Activated CD4-positive, alpha-beta T cell treated with anti-CD3 and anti-CD28 coated beads, Interleukin-2, amount 10 ng/mL, durations not matched to agents 24 days and 14 days (primary cell): ENCODE measurements at regions not wholly inside any gene's neighbourhood (a gene's known extent, or its start where the extent isn't known, plus 50 kb on each side); places are given as distances from the start of the nearest gene placed in this dataset.
"Not testable (repeated sequence)": the region's sequence is repeated elsewhere in the genome, so short reads cannot be mapped to it uniquely, and the experiment has no call there.

Experiments
- DNase-seq: peaks from one replicate; pipeline ENCODE4 v3.0.0; 2022
- H3K27ac Mint-ChIP-seq: one replicate; pipeline ENCODE4 v1.8.0; 2022; ENCODE audit warnings: mild to moderate bottlenecking, mixed read lengths
- H3K27me3 Mint-ChIP-seq: one replicate; pipeline ENCODE4 v1.8.0; 2022; ENCODE audit warnings: mixed read lengths
- H3K36me3 Mint-ChIP-seq: one replicate; pipeline ENCODE4 v1.8.0; 2022; ENCODE audit warnings: low read depth, mild to moderate bottlenecking, mixed read lengths
- H3K4me1 Mint-ChIP-seq: one replicate; pipeline ENCODE4 v1.8.0; 2021; ENCODE audit warnings: mixed read lengths
- H3K4me3 Mint-ChIP-seq: one replicate; pipeline ENCODE4 v1.8.0; 2022; ENCODE audit warnings: mild to moderate bottlenecking, moderate library complexity, mixed read lengths
- H3K9me3 Mint-ChIP-seq: one replicate; pipeline ENCODE4 v1.8.0; 2021; ENCODE audit warnings: mixed read lengths
- intact Hi-C: fragments of 100-400 bp; cut with micrococcal nuclease; formaldehyde crosslinking; loops from one replicate; pipeline ENCODE4 v1.15.1; 2023

DNA sequence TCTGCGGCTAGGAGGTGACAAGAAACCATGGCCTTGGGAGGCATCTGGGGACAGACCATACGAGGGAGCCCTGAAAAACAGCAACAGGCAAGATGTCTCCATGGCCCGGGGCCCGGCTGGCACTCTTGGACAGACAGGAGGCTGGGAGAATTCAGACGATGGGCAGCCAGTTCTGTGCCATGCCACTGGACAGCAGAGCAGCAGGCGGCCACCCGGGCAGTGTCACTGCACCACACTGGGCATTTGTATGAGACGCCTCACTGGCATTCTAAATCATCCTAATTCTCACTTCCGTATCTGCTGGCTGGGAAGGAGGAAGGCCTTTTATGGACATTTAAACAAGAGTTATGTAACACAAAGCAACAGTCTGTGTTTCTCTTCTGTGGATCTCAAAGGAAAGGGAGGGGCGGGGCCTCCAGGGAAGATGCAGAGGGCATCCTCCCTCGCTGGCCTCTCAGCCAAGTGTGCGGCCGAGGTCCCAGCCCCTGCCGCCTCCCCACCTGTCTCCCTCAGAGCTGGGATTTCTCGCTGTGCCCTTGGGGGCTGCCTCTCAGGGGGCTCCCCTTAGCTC is 350.3 kb downstream of the SHANK2 start:
- H3K9me3 Mint-ChIP-seq: no peaks in the 10 kb centered on the region
- no peak overlapping the region for H3K27ac Mint-ChIP-seq
- DNase-seq: no peak
- H3K27me3 Mint-ChIP-seq: no peaks in the 10 kb centered on the region
- H3K4me1 Mint-ChIP-seq: no peaks in the 10 kb centered on the region
- intact Hi-C loops: no loop called here
- H3K36me3 Mint-ChIP-seq: no peaks in the 10 kb centered on the region
- no peak overlapping the region for H3K4me3 Mint-ChIP-seq

DNA sequence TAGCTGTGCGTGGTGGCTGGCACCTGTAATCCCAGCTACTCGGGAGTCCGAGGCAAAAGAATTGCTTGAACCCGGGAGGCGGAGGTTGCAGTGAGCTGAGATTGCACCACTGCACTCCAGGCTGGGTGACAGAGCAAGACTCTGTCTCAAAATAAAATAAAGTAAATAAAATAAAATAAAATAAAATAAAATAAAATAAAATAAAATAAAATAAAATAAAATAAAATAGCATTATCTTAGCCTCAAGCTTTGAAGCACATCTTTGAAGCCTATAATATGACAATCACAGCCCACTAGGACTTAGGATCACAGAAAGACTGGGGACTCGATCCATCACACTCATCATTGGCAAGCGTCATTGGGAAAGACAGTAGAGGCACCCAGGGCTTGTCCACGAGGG is 349.1 kb downstream of the SHANK2 start:
- H3K27me3 Mint-ChIP-seq, H3K4me3 Mint-ChIP-seq, H3K27ac Mint-ChIP-seq, H3K4me1 Mint-ChIP-seq, intact Hi-C loops, H3K9me3 Mint-ChIP-seq, H3K36me3 Mint-ChIP-seq, DNase-seq: not testable (repeated sequence)

GRCh38 chr11:70906101-70906500 is 346.3 kb downstream of the SHANK2 start:
- Mint-ChIP-seq H3K4me1 (no peaks in the 10 kb centered on the region), H3K27ac (no peak overlapping the region), H3K9me3 (no peaks in the 10 kb centered on the region), H3K36me3 (no peaks in the 10 kb centered on the region), H3K4me3 (no peak overlapping the region), H3K27me3 (no peaks in the 10 kb centered on the region)
- intact Hi-C loops: no loop called here
- no peak for DNase-seq

DNA sequence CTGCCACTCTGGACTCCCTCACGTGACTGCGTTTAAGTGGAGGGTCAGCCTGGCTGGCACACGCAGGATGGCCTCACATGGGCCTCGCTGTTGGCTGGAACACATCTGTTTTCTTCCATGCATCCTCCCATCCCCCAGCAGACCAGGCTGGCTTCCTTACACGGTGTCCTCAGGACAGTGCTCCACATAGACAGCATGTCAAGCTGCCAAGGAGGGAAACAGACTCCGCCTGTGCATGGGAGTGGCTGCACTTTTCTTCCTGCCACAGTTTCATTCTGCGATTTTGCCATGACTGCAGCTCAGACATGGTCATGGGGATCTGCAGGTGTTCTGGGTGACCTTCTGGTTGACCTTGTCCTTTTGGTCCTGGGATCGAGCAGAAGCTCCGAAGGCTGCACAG is 344.2 kb downstream of the SHANK2 start:
- no peaks in the 10 kb centered on the region for H3K9me3 Mint-ChIP-seq
- no peak overlapping the region for H3K27ac Mint-ChIP-seq
- no peak overlapping the region for H3K4me3 Mint-ChIP-seq
- intact Hi-C loops: no loop called here
- H3K4me1 Mint-ChIP-seq: no peaks in the 10 kb centered on the region
- H3K27me3 Mint-ChIP-seq: peaks cover 3% of the 10 kb centered on the region
- no peaks in the 10 kb centered on the region for H3K36me3 Mint-ChIP-seq
- DNase-seq: no peak

DNA sequence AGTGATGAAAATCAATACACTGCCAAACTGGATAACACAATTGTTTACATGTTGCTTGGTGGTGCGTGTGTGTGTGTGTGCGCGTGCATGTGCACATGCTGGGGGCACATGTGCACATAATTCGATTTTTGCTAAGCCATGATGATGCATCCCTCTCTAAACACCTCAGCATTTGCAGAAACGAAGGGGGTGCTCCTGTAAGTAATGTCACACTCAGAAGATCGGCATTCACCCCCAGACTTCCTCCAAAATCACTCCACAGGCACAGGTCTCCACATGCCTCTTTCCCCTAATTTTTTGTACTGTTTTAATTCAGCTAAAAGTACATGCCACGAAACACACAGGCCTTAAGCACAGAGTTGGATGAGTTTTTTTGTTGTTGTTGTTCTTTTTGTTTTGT is 341.5 kb downstream of the SHANK2 start:
- H3K27me3 Mint-ChIP-seq: peaks cover 4% of the 10 kb centered on the region
- no peaks in the 10 kb centered on the region for H3K4me1 Mint-ChIP-seq
- H3K36me3 Mint-ChIP-seq: no peaks in the 10 kb centered on the region
- no peaks in the 10 kb centered on the region for H3K9me3 Mint-ChIP-seq
- H3K4me3 Mint-ChIP-seq: no peak overlapping the region
- no peak for DNase-seq
- H3K27ac Mint-ChIP-seq: no peak overlapping the region
- intact Hi-C loops: no loop called here

DNA sequence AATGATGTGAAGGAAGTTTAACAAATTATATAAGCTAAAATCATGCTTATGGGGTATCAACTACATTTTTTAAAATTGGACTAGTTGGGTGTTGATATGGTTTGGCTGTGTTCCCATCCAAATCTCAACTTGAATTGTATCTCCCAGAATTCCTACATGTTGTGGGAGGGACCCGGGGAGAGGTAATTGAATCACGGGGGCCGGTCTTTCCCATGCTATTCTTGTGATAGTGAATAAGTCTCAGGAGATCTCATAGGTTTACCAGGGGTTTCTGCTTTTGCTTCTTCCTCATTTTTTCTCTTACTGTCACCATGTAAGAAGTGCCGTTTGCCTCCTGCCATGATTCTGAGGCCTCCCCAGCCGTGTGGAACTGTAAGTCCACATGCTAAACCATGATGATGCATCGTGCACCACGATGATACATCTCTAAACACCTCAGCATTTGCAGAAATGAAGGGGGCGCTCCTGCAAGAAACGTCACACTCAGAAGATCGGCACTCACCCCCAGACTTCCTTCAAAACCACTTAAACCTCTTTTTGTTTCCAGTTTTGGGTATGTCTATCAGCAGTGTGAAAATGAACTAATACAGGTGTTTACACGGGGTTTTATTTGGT is 340.0 kb downstream of the SHANK2 start:
- H3K4me1 Mint-ChIP-seq: no peaks in the 10 kb centered on the region
- H3K36me3 Mint-ChIP-seq: no peaks in the 10 kb centered on the region
- no peak overlapping the region for H3K4me3 Mint-ChIP-seq
- peaks cover 4% of the 10 kb centered on the region for H3K27me3 Mint-ChIP-seq
- no peaks in the 10 kb centered on the region for H3K9me3 Mint-ChIP-seq
- intact Hi-C loops: no loop called here
- no peak overlapping the region for H3K27ac Mint-ChIP-seq
- no peak for DNase-seq

DNA sequence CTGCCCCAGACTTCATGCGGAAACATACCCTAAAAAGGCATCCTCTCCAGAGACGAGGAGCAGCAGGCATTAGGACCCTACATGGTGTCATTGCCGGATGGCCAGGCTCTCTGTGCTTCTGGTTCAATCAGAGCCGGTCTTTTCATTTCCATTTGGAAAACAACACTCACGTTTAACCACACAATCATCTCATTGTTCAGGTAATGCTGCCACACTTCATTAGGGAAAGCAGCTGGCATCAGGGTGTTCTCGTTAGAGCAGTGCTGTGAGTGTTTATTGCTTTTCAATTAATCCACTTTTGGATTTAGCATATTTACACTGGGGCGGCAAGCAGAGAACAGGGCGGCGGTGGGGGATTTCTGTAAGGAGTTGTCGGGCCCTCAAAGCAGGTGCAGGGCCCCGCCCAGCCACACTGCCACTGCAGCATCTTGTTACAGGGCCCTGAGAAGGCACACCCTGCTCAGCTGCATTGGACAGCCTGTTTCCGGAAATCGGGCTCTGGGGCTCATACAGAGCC is 338.6 kb downstream of the SHANK2 start:
- Mint-ChIP-seq H3K36me3 (no peaks in the 10 kb centered on the region), H3K4me3 (no peak overlapping the region), H3K9me3 (no peaks in the 10 kb centered on the region), H3K27me3 (peaks cover 4% of the 10 kb centered on the region), H3K27ac (no peak overlapping the region), H3K4me1 (no peaks in the 10 kb centered on the region)
- DNase-seq: no peak
- intact Hi-C loops: no loop called here

GRCh38 chr11:70914496-70914895 is 337.9 kb downstream of the SHANK2 start:
- Mint-ChIP-seq H3K4me3 (no peak overlapping the region), H3K27me3 (peaks cover 4% of the 10 kb centered on the region), H3K9me3 (peaks cover 1% of the 10 kb centered on the region), H3K4me1 (no peaks in the 10 kb centered on the region), H3K36me3 (no peaks in the 10 kb centered on the region), H3K27ac (no peak overlapping the region)
- no peak for DNase-seq
- intact Hi-C loops: no loop called here

DNA sequence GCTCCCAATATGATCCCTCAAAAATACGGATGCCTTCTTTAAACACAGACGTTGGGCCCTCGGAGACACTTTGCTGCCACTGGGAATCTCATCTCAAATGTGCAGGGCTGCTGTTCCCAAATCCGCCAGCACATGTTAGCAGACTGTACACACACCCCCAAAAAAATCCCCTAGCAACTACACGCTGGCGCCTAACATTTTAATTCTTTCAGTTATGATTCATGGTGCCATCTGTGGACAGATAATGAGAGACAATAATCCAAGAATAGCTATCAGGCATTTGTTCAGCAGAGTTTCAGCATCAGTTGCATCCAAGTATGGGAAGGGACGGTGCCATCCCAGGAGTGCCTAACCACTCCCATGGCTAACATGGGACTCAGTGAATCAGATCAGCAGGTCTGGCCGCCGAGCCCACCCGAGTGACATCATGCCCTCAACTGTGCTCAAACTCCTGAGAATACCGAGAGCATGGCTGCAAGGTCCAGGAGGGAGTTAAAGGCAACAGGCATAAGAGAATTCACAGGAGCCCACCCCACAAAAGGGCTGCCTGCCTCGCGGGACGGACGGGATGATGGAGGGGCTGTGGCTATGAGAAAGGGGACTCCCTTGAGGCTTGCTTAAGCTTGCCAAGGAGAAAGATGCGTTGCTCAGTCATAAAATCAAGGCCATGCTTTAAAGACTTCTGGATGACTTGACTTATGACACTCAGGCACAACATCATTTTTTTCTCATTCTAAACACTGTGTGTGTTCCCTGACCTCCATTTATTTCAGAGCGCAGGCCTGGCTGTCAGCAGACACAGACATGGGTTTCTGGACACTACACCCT is 337.0 kb downstream of the SHANK2 start:
- Mint-ChIP-seq H3K36me3 (no peaks in the 10 kb centered on the region), H3K27ac (no peak overlapping the region), H3K9me3 (peaks cover 4% of the 10 kb centered on the region), H3K4me3 (no peak overlapping the region), H3K27me3 (peaks cover 4% of the 10 kb centered on the region), H3K4me1 (no peaks in the 10 kb centered on the region)
- DNase-seq: no peak
- intact Hi-C loops: no loop called here

GRCh38 chr11:70916351-70916750 is 336.0 kb downstream of the SHANK2 start:
- H3K4me1 Mint-ChIP-seq: no peaks in the 10 kb centered on the region
- DNase-seq: no peak
- intact Hi-C loops: no loop called here
- H3K27ac Mint-ChIP-seq: no peak overlapping the region
- H3K9me3 Mint-ChIP-seq: peaks cover 10% of the 10 kb centered on the region
- H3K27me3 Mint-ChIP-seq: peaks cover 4% of the 10 kb centered on the region
- no peak overlapping the region for H3K4me3 Mint-ChIP-seq
- H3K36me3 Mint-ChIP-seq: no peaks in the 10 kb centered on the region

DNA sequence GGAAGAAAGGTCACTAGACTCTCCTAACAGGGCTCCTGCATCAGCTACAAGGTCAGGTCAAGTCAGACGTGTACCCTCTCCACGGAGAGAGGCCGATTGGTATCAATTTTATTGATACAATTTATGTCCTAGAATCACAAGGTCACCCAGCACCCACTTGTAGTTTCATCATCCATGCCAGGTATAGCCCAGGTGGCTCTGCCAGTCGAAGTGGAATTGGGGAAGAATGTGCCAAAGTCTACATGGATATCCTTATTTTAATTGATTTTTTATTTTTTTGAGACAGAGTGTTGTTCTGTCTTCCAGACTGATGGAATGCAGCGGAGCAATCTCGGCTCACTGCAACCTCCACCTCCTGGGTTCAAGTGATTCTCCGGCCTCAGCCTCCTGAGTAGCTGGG is 334.1 kb downstream of the SHANK2 start:
- no peak overlapping the region for H3K27ac Mint-ChIP-seq
- H3K4me3 Mint-ChIP-seq: no peak overlapping the region
- peaks cover 18% of the 10 kb centered on the region for H3K9me3 Mint-ChIP-seq
- peaks cover 1% of the 10 kb centered on the region for H3K27me3 Mint-ChIP-seq
- DNase-seq: no peak
- no peaks in the 10 kb centered on the region for H3K36me3 Mint-ChIP-seq
- H3K4me1 Mint-ChIP-seq: no peaks in the 10 kb centered on the region
- intact Hi-C loops: no loop called here

- no peaks in the 10 kb centered on the region for H3K4me1 Mint-ChIP-seq
- peaks cover 18% of the 10 kb centered on the region for H3K9me3 Mint-ChIP-seq
- no peaks in the 10 kb centered on the region for H3K36me3 Mint-ChIP-seq
- intact Hi-C loops: no loop called here
- no peaks in the 10 kb centered on the region for H3K27me3 Mint-ChIP-seq
- H3K27ac Mint-ChIP-seq: no peak overlapping the region
- H3K4me3 Mint-ChIP-seq: no peak overlapping the region
- no peak for DNase-seq
Observed at GRCh38 chr11:70921804-70922203, 330.6 kb downstream of the SHANK2 start.

- H3K4me1 Mint-ChIP-seq: no peaks in the 10 kb centered on the region
- DNase-seq: no peak
- intact Hi-C loops: no loop called here
Observed at GRCh38 chr11:70924108-70924507, 328.3 kb downstream of the SHANK2 start.

DNA sequence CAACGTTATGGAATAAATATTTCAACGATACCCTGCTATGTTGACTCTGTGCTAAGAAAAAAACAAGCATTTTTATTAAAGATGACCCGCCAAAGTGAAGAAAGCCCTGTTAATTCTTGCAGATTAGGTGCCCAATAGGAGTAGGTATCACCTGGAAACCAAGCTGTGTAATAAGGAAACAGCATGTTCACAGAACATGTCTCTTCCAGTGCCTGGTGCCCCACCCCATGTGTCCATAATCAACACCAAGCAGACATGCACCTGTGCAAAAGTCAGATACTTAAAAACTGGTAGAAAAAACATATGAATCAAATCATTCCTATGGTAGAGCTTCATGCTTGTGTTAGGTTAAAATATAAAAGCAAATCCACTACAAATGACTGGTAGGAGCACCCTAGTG is 327.1 kb downstream of the SHANK2 start:
- Mint-ChIP-seq H3K27me3 (no peaks in the 10 kb centered on the region), H3K27ac (no peak overlapping the region), H3K36me3 (no peaks in the 10 kb centered on the region), H3K4me3 (no peak overlapping the region), H3K4me1 (no peaks in the 10 kb centered on the region), H3K9me3 (peaks cover 25% of the 10 kb centered on the region)
- intact Hi-C loops: no loop called here
- DNase-seq: no peak

More at GRCh38 chr11:70924108-70924507, 328.3 kb downstream of the SHANK2 start:
- Mint-ChIP-seq H3K9me3 (peaks cover 24% of the 10 kb centered on the region), H3K36me3 (no peaks in the 10 kb centered on the region), H3K27me3 (no peaks in the 10 kb centered on the region), H3K27ac (no peak overlapping the region), H3K4me3 (no peak overlapping the region)
